Fibroblast of mammary gland (primary cell): ENCODE measurements at regions not wholly inside any gene's neighbourhood (a gene's known extent, or its start where the extent isn't known, plus 50 kb on each side); places are given as distances from the start of the nearest gene placed in this dataset.

ENCODE experiments used
- DNase-seq: peaks from one replicate; pipeline ENCODE4 v3.0.0-alpha.2; 2010; ENCODE audit warnings: low read depth
- H3K4me3 ChIP-seq: 2 replicates; pipeline ENCODE4 v1.5.1; 2011; ENCODE audit warnings: low read depth, mild to moderate bottlenecking, low read length, moderate library complexity; ENCODE audit not compliant: control insufficient read depth
- TF ChIP-seq, protein P1 (sequence below): conservative IDR thresholded peaks from 2 replicates; pipeline ENCODE4 v1.5.1; 2011; ENCODE audit warnings: low read depth, low read length, inconsistent platforms; ENCODE audit not compliant: control insufficient read depth, insufficient read depth

DNA sequence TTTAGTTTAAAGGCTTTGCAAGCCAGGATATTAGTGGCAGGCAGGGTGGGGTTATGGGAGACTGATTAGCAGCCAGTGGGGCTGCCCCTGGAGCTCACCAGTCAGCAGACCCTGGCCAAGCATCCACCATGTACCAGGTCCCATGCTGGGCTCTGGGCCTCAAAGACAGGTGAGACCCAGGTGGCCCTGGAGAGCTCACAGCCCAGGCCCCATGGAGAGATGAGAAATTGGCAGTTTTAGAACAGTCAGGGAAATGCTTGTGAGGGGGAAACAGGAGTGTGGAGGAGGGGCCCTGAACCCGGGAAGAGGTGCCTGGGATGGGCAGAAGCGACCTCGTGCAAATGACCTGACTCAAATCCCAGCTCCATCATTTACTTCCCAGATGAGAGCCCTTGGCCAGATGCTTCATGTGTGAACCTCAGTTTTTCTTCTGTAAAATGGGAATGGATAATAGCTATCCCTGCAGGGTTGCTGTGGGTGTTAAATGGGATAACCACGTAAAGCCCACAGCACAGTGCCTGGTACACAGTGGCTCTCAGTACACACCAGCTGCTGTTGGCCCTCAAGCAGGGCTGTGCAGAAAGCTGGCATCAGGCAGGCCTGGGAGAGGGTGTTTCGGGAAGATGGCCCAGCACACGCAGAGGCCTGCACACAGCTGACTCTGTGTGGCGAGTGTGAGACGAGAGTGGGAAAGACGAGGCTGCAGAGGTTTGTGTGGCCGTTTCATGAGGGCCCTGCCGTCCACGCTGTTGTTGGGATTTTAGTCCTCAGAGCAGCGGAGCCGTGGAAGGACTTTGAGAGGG, 518.5 kb downstream of the PTPRU start:
- TF ChIP-seq, protein P1, sequence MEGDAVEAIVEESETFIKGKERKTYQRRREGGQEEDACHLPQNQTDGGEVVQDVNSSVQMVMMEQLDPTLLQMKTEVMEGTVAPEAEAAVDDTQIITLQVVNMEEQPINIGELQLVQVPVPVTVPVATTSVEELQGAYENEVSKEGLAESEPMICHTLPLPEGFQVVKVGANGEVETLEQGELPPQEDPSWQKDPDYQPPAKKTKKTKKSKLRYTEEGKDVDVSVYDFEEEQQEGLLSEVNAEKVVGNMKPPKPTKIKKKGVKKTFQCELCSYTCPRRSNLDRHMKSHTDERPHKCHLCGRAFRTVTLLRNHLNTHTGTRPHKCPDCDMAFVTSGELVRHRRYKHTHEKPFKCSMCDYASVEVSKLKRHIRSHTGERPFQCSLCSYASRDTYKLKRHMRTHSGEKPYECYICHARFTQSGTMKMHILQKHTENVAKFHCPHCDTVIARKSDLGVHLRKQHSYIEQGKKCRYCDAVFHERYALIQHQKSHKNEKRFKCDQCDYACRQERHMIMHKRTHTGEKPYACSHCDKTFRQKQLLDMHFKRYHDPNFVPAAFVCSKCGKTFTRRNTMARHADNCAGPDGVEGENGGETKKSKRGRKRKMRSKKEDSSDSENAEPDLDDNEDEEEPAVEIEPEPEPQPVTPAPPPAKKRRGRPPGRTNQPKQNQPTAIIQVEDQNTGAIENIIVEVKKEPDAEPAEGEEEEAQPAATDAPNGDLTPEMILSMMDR = no peak
- H3K4me3 ChIP-seq = no peak overlapping the region
- DNase-seq = no peak

DNA sequence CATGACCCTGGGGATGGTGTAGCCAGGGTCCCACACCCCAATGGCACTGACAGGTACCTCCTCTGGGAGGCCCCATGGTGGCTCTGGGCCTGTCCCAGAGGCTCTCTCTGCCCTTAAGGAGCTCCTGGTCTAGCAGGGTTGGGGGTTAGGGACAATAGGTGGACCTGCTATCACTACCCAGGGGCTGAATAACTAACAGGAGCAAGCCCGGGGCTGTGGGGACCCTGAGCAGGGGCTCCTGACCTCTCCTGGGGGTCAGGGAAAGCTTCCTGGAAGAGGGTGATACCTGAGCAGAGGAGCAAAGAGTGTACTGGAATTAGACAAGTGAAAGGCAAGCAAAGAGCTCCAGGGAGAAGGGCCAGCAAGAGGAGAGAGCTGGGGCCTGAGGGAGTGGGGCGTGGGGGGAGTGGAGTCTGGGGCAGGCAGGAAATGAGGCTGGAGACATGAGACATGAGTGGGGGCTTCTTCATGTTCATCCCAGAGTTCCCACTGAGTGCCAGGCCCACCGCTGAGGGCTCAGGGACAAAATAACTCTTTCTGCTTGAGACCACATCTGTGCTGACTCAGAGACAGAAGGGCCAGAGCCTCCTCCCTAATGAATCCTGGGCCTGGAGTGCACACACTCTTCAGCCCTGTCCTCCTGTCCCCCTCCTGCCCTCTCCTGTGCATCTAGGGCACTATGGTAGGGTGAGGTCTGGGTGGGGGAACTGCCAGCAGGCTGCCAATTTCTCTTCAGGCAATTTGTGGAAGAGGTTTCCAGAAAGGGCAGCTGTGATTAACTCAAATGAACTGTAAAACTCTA, 517.6 kb downstream of the PTPRU start:
- TF ChIP-seq, protein P1 = no peak
- DNase-seq = no peak
- no peak overlapping the region for H3K4me3 ChIP-seq

DNA sequence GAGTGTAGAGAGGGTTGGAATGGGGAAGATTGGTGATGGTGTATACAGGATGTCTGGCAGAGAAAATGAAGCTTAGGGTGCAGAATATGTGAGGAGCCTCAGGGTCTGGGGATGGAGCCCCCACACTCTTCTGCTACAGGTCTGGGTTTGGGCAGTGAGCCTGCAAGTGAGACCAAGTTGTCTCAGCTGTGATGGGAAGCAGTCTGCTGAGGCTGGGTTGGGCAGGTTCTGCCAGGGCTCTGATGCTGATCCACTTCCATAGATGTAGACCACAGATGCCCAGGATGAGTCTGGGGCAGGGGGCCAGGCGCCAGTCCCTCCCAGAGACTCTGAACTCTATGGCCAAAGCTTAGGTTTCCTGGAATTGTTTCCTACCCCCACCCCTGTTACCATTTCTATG, 516.9 kb downstream of the PTPRU start:
- TF ChIP-seq, protein P1 = no peak
- no peak for DNase-seq
- H3K4me3 ChIP-seq = no peak overlapping the region

DNA sequence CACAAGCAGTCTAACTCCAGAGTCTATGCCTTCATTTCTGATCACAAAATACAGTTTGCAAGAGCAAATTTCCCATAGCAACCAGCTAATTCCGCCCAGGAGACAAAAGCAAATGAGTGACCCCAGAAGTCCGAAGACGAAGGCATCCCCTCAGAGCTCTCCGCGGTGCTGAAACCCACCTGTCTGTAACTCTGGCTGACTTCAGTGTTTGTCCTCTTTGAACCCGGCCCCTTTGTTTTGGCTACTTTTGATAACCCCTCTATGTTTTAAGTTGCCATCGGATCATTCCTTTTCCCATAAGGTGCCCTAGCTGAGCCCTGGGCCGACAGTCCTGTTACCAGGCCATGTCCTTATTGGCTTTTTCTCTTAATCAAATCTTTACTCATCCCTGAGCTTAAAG, 515.8 kb downstream of the PTPRU start:
- TF ChIP-seq, protein P1 = no peak
- H3K4me3 ChIP-seq = no peak overlapping the region
- no peak for DNase-seq

DNA sequence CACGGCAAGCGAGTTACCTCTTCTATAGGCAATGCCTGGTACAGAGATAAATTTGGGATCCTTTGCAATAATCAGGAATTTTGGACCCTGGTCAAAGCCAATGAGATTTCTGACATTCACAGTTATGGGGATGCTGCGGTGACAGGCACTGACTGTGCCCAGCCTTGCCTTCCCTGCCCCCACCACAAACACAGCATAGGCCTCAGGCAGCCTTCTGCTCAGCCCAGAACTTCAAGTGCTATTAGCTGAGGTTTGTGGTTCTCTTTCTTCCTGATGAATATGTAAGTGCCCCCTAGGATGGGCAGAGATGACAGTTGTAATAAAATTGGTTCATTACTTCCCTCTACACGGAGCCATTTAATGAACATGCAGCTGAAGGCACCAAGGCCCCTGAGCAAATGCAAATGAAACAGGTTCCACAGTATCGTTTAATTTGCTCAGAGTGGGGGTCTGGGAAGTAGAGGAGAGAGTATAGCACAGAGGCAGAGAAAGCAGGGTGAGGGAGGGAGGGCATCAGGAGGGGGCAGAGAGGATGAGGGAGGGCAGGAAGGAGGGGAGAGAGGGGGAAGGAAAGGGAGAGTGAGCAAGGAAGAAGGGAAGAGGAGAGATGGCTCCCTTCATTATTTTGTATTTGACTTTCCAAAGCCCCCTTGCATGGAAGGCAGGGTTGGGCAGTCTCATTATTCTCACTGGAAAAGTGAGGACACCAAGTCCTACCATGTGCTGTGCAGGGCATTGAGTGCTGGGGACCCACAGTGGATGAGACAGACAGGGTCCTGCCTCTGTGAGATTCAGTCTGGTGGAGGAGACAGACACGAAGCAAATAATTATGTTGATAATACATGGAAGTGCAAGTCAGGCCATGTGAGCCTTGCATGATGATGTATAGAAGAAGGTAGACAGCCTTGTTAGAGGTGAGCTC, 513.0 kb downstream of the PTPRU start:
- TF ChIP-seq, protein P1 = no peak
- H3K4me3 ChIP-seq = no peak overlapping the region
- DNase-seq = no peak

DNA sequence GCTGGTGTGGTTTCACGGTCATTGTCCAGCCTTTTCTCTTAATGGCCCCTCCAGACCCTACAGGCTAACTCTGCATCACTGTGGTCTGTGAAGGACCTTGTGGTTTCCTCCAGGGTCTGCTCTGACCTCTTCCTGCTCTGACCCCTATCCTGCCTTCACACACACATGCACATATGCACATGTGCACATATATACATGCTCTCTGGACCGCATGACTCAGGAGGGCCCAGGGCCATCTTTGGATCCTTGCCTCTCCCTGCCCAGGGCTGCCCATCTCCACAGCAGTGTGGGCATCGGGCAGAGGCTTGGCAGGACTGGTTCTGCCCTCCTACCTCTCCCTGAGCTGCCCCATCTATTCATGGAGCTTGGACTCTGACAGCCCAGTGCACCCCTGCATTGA, 510.9 kb downstream of the PTPRU start:
- DNase-seq = no peak
- TF ChIP-seq, protein P1 = no peak
- no peak overlapping the region for H3K4me3 ChIP-seq
